NCI-H146 (cell line): ENCODE measurements at regions not wholly inside any gene's neighbourhood (a gene's known extent, or its start where the extent isn't known, plus 50 kb on each side); places are given as distances from the start of the nearest gene placed in this dataset.
A peak's percentile ranks its signal among the peaks of the same experiment; 100 is the strongest.

Experiments
- DNase-seq: peaks from one replicate; lab custom pipeline; 2025; lab: John Stamatoyannopoulos, UW

DNA sequence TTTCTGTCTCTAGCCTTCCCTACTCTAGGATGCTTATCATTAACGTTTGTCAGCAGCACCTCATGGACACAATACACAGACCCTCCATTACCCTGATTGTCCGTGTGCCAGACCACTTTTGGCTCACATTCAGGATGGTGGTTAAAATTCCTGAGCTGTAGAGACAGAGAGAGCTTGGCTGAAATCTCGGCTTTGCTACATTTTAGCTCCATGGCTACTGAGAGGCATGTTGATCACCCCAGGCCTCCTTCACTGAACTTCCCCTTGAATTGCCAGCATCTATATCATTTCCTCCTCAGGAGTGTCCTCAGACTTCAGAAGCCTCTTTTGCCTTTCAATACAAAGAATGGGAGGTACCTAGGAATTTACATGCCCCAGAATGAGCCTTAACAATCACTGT lies 104.7 kb upstream of the ISL1 start:
- no peak for DNase-seq

DNA sequence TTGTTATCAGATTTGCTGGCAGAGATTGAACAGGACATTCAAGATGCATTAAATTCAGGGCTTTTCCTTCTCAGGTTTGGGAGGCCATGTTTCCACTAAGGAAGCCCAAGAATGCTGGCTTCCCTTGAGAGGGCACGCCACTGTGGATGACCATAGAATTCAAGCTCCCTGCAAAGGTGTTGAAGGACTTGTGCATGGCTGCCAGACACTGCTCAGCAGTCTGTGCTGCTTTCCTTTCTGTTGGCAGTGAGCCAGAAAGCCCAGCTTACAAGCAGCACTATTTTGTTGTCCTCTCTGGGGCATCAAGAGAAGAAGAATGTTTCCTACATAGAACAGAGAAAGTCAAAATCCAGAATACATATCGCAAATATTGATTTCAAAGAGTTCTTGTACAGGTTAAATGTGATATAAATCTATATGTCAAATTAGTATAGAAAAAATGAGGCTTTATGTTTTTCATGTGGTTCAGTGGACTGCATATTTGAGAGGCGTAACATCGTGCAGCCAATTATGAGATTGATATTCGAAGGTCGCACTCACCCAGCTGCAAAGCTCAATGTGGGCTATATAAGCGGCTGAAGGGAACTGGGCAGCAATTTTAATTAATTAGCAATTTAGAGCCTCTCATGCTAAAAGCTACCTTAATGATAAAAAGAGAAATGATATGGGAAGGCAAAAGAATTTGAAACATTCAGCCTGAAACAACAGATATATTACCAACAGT lies 103.1 kb upstream of the ISL1 start:
- DNase-seq, result peak; percentile 44

DNA sequence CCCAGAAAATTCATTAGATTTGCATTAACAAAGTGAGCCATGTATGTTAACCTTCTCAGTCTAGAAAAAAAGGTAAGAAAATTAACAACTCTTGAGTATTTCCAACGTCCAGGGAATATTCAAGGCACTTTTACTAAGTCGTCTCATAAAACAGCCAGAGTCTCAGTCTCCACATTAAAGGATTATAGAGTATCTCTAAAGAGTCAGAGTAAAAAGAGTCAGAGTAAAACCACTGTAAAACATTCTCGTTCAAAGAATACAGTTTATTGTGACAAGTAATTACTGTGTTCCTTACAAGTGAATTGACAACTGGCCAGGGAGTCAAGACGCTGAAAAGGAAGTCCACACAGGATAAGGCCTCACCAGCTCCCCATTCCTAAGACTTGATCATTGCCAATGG lies 97.2 kb upstream of the ISL1 start:
- DNase-seq, result no peak

DNA sequence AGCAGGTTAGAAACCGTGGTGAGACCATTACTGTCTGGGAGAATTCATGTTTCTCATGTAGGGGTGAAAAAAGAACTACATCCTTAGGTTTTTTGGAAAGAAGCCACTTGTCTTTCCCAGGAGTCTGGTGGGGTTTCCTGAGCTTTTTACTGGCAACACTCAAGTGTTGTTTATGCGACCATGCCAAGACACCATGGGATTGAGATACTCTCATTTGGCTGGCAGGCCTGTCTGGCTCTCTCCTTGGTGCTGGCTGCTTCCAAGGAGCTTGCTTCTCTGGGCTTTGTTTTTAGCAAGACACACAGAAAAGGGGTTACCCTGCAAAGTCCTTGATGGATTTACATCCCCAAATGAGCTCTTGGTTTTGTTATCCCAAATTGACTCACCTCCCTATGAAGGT lies 80.9 kb upstream of the ISL1 start:
- no peak for DNase-seq

DNA sequence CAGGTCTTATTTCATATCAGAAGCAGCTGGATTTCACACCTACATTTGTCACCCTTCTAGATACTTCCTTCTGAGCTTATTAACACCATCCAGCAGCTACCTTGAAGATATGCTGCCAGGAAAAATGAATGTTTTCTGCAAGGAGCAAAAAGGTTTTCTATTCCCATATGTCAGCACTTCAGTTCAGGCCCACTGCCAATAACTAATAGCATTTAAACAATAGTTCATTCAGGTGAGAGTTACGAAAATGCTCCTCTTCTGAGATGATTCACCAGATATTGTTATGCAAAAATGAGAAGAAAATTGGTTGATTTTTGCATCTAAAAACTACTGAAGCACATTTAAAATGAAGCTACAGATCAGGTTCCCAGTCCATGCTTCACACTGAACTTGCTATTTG lies 56.4 kb upstream of the ISL1 start:
- no peak for DNase-seq
